GM10266 (cell line): ENCODE measurements at regions not wholly inside any gene's neighbourhood (a gene's known extent, or its start where the extent isn't known, plus 50 kb on each side); places are given as distances from the start of the nearest gene placed in this dataset.
A peak's percentile ranks its signal among the peaks of the same experiment; 100 is the strongest.

Source experiments
- DNase-seq: peaks from one replicate; pipeline ENCODE4 v3.0.0; 2012; ENCODE audit errors: extremely low spot score
- TF ChIP-seq, protein P1 (sequence below): IDR thresholded peaks from 2 replicates; pipeline ENCODE4 v1.5.1; 2012; ENCODE audit warnings: mild to moderate bottlenecking, low read depth; ENCODE audit not compliant: control insufficient read depth, insufficient read depth; ENCODE audit errors: missing control alignments

DNA sequence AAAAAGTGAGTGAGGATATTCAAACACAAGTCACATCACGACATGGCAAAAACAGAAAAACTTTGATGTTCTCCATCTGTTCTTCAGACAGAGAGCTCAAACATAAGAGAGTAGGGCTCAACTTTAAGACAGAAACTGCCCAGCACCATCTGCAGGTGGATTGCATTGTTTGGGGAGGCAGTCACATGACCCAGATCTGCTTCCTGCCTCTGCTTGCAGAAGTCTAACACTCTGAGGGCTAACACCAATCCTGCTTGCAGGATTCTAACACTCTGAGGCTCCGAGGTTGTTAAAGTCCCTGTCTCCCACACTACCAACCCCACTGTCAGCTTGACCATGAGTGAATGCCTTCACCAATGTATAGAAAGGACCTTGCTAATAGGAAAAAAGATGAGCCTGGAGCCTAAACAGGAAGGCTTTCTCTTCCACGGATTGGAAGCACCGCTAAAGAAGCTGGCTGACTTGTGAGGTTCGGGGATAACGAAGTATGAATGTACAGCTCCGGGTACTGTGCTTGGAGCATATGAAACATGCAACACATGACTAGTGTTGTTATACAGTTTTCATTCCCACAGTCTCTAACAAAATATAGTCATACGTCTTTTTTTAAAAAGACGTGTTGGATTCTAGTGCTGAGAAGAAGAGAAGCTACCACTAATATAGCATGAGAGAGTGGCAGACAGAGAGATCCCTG, 176.6 kb upstream of the CREB1 start:
- no peak for DNase-seq
- TF ChIP-seq, protein P1, sequence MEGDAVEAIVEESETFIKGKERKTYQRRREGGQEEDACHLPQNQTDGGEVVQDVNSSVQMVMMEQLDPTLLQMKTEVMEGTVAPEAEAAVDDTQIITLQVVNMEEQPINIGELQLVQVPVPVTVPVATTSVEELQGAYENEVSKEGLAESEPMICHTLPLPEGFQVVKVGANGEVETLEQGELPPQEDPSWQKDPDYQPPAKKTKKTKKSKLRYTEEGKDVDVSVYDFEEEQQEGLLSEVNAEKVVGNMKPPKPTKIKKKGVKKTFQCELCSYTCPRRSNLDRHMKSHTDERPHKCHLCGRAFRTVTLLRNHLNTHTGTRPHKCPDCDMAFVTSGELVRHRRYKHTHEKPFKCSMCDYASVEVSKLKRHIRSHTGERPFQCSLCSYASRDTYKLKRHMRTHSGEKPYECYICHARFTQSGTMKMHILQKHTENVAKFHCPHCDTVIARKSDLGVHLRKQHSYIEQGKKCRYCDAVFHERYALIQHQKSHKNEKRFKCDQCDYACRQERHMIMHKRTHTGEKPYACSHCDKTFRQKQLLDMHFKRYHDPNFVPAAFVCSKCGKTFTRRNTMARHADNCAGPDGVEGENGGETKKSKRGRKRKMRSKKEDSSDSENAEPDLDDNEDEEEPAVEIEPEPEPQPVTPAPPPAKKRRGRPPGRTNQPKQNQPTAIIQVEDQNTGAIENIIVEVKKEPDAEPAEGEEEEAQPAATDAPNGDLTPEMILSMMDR = peak; percentile 17

DNA sequence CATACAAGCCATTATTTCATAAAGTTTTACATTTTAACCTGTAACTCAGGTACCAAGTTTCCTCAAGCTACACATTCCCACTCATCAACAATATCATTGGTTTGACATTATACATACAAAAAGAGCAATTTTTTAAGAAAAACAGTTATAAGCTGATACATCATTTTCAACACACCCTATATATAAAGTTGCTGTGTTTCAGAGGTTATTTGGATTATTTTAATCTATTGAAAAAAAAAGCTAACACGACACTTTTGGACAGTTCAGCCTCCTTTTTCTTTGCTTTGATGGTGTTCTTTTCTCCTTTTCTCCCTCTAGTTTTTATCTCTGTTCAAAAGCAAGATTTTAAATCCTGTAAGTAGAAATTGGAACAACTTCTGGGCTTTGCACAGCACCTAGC, 175.9 kb upstream of the CREB1 start:
- no peak for DNase-seq

DNA sequence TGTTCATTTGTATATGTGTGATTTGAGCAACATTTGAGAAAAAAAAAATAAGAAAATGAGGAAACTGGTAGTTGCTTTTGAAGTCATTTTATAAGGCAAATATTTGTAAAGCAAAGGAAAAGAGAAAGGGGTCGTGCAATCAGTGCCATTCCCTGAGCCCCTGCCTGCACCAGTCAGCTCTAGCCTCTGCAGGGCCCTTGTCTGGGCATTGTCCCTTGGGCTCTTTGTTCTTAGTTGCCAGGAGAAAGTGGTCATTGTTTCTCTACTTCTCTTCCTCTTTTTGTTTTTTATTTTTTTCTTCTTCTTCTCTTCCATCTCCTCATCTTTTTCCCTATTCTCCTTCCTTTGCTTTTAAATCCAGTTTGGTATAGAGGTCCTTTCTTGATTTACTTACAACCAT, 175.3 kb upstream of the CREB1 start:
- TF ChIP-seq, protein P1 = no peak
- no peak for DNase-seq

More for the DNA sequence above, 175.9 kb upstream of the CREB1 start:
- TF ChIP-seq, protein P1 = no peak

DNA sequence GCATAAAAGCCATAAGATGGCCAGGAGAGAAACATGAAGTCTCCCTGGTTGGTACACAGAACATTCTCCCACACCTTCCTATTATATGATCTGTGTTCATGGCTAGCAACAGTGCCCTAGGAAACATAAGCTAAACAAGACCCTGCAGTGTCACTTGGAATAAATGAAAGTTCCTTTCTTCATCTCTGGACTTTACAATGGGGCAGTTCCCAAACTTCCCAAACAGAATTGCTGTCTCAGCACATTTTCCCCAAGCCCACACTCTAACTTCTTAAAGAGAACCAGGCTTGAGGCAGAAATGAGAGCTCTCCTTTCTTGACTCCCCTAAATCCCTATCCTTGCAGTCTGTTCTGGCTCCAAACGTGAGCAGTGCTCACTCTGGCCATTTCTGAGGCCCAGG, 173.2 kb upstream of the CREB1 start:
- TF ChIP-seq, protein P1 = no peak

DNA sequence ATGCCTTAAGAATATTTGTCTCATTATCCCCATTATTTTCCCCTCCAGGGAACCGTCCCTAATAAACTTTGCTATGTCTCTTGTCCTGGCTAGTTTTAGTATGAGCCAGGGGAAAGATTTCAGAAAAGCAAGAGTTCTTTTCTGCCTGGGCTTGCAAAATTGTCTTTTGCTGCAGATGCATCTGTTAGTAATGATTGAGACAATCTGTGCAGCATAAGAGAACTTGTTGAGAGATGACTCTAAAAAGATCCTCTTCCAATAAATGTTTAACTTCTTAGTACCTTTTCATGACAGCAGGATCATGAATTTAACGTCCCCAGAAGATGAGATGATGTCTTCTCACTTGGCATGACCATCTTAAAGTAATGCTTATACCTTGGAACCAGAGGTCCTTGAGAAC, 172.5 kb upstream of the CREB1 start:
- DNase-seq = no peak
- TF ChIP-seq, protein P1 = no peak

More for the DNA sequence above, 173.2 kb upstream of the CREB1 start:
- DNase-seq = no peak

DNA sequence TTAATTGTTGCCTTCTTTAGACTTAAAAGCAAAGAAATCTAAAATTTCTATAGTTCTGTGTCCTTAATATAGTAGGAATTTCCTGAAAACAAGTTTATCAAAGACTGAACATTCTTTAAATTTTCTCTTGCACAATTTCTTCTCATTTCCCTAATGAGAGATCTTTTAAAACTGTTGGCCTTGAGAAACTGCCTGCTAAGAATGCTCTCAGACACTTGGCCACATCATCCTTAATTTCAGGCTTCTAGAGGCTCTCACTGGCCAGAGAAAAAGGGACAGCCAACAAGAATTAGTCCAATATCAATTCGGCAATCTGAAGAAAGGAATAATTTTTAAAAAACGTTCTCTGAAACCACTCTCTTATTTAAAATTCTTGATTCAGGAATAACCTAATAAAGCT, 167.0 kb upstream of the CREB1 start:
- no peak for DNase-seq
- TF ChIP-seq, protein P1 = no peak

DNA sequence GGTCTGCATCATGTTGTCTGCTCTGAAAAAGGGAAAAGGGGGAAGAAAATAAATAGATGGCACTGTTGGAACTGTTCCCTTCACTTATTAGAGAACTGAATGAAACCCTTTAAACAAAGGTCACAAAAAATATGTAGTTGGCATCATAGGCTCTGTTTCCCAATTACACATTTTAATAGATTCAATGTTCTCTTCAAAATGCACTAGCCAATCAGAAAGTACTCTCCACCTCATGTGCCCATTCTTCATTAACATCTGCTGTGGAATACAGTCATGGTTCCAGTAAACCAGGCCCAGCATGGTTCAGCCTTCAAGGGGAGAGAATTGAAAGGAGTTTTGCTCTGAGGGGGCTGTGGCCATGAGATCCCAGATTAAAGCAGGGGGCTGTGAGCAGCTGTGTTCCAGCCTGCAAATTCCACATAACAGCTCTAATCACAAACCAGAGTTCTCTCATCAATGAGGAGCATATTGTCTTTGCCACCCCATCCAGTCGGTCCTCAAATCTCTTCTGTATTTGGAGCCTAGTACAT, 165.9 kb upstream of the CREB1 start:
- TF ChIP-seq, protein P1 = no peak
- DNase-seq = no peak
